Nephron progenitor cell (in vitro differentiated cells): ENCODE measurements at regions not wholly inside any gene's neighbourhood (a gene's known extent, or its start where the extent isn't known, plus 50 kb on each side); places are given as distances from the start of the nearest gene placed in this dataset.

Experiments
- DNase-seq: peaks from one replicate; pipeline ENCODE4 v3.0.0; 2021
- H3K27ac Mint-ChIP-seq: 2 replicates; pipeline ENCODE4 v1.8.0; 2021; ENCODE audit warnings: mild to moderate bottlenecking, moderate library complexity, mixed read lengths
- H3K27me3 Mint-ChIP-seq: 2 replicates; pipeline ENCODE4 v1.8.0; 2021; ENCODE audit warnings: mild to moderate bottlenecking, low read depth, mixed read lengths; ENCODE audit not compliant: poor library complexity
- H3K36me3 Mint-ChIP-seq: 2 replicates; pipeline ENCODE4 v1.8.0; 2021; ENCODE audit warnings: low read depth, mixed read lengths
- H3K4me1 Mint-ChIP-seq: 2 replicates; pipeline ENCODE4 v1.8.0; 2021; ENCODE audit warnings: mixed read lengths
- H3K4me3 Mint-ChIP-seq: 2 replicates; pipeline ENCODE4 v1.8.0; 2021; ENCODE audit warnings: mild to moderate bottlenecking, moderate library complexity, mixed read lengths
- H3K9me3 Mint-ChIP-seq: 2 replicates; pipeline ENCODE4 v1.8.0; 2021; ENCODE audit warnings: mild to moderate bottlenecking, moderate library complexity, mixed read lengths
- TF ChIP-seq, protein P1 (sequence below): fragments of 200-600 bp; sonication (generic); IDR thresholded peaks from 2 replicates; pipeline ENCODE4 v1.5.0; 2021; ENCODE audit warnings: antibody characterized with exemption

DNA sequence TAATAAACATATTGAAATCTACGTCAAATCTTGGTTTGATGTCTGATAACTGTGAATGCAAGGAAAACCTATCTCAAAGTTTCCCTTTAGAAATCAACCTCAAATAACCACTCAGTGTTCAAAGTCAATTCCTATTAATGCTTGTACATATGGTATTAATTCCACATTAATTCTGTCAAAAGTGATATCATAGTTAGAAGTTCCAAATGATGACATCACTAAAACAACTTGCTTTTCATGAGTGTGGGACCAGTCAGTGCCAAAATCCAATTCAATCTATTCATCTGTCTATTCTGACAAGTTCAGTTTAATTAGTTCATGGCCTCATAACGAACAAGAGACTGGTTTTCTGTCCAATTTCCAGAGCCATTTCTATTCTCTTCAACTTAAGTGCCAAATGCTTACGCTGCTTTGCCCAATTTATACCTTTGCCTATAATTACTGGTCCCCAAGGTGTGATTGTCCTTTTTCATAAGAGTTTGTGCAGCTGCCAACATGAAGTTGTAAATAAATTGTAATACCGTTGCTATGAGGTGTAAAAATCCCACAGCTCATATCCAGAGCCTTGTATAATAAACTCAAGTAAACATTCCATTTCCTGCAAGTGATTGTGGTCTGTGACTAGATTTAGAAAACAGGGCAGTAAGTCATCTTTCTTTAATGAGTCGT is 476.2 kb downstream of the RAB28 start:
- Mint-ChIP-seq H3K4me1 (no peaks in the 10 kb centered on the region), H3K9me3 (no peaks in the 10 kb centered on the region), H3K27ac (no peak overlapping the region), H3K36me3 (no peaks in the 10 kb centered on the region), H3K4me3 (no peak overlapping the region), H3K27me3 (no peaks in the 10 kb centered on the region)
- TF ChIP-seq, protein P1, sequence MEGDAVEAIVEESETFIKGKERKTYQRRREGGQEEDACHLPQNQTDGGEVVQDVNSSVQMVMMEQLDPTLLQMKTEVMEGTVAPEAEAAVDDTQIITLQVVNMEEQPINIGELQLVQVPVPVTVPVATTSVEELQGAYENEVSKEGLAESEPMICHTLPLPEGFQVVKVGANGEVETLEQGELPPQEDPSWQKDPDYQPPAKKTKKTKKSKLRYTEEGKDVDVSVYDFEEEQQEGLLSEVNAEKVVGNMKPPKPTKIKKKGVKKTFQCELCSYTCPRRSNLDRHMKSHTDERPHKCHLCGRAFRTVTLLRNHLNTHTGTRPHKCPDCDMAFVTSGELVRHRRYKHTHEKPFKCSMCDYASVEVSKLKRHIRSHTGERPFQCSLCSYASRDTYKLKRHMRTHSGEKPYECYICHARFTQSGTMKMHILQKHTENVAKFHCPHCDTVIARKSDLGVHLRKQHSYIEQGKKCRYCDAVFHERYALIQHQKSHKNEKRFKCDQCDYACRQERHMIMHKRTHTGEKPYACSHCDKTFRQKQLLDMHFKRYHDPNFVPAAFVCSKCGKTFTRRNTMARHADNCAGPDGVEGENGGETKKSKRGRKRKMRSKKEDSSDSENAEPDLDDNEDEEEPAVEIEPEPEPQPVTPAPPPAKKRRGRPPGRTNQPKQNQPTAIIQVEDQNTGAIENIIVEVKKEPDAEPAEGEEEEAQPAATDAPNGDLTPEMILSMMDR: no peak
- DNase-seq: no peak

DNA sequence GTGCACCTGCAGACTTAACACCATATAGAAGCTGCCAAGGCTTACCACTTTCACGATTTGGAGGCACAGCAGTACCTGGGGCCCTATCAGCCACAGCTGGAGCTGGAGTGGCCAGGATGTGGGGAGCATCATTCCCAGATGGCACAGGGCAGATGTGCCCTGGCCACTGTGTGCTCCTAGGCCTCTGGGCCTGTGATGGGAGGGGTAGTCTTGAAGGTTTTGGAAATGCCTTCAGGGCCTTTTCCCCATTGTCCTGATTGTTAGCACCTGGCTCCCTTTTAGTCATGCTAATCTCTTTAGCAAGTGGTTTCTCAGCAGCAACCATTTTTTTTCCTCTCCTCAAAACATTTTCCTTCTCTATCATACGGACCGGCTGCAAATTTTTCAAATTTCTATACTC is 490.2 kb downstream of the RAB28 start:
- H3K9me3 Mint-ChIP-seq: peaks cover 20% of the 10 kb centered on the region
- no peak overlapping the region for H3K4me3 Mint-ChIP-seq
- no peak for DNase-seq
- H3K27ac Mint-ChIP-seq: no peak overlapping the region
- H3K27me3 Mint-ChIP-seq: peaks cover 2% of the 10 kb centered on the region
- TF ChIP-seq, protein P1: no peak
- H3K4me1 Mint-ChIP-seq: no peaks in the 10 kb centered on the region
- H3K36me3 Mint-ChIP-seq: peaks cover 10% of the 10 kb centered on the region

DNA sequence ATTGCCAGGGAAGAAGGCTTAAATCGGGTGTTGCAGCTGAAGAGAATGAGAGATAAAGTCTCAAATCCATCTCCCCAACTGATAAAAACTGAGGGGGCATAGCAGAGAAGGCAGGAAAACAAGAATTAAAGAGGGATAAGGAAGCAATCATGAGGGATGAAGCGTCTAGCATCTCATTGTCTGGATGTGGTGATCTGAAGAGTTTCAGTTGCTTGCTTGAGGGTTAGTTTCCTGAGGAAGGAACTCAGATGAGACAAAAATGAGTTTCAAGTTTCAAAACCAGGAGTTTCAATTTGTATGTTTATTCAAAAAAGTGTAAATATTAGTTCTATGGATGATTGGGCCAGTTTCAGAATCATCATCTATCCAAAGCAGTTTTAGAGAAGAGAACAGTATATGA is 496.9 kb downstream of the RAB28 start:
- Mint-ChIP-seq H3K4me3 (no peak overlapping the region), H3K27ac (no peak overlapping the region), H3K9me3 (peaks cover 20% of the 10 kb centered on the region), H3K36me3 (peaks cover 4% of the 10 kb centered on the region), H3K27me3 (peaks cover 3% of the 10 kb centered on the region), H3K4me1 (no peaks in the 10 kb centered on the region)
- no peak for DNase-seq
- TF ChIP-seq, protein P1: no peak

DNA sequence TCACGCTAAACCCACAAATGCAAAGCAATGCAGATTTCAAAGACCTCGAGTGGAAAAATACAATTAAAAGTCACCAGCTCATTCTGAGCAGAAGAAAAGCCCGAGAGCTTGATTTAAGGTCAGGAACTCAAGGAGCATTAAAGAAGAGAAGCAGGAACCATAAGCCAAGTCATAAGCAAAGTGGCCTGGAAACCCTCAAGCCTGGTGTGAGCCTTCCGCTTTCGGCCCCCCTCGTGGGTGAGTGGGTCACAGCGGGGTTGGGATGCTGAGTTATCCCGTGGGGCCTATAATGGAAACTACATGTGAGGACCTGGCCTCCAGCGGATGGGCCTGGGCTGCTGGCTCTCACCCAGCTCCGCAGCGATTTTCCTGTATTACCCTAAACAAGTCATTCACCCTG is 504.3 kb downstream of the RAB28 start:
- no peaks in the 10 kb centered on the region for H3K27me3 Mint-ChIP-seq

DNA sequence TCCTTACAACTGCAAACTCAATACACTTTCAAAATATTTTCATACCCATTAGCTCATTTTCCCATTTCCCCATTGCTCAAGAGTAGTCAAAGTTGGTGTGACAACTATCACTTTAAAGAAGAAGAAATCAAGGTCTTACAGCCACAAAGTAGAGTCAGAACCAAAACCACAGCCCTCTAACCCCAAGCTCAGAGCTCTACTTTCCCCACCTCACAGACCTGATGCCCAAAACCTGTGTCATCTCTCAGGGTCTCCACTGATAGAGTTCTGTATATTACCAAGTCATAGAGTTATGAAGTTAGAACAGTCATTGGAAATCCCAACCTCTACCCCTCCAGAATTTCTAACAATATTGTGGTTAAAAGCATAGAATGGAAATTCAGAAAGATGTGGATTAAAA is 505.8 kb downstream of the RAB28 start:
- Mint-ChIP-seq H3K27ac (no peak overlapping the region), H3K9me3 (peaks cover 13% of the 10 kb centered on the region), H3K4me1 (no peaks in the 10 kb centered on the region), H3K36me3 (peaks cover 4% of the 10 kb centered on the region), H3K4me3 (no peak overlapping the region), H3K27me3 (no peaks in the 10 kb centered on the region)
- TF ChIP-seq, protein P1: no peak
- DNase-seq: no peak

More for the DNA sequence above, 504.3 kb downstream of the RAB28 start:
- no peak for DNase-seq
- no peak overlapping the region for H3K27ac Mint-ChIP-seq
- TF ChIP-seq, protein P1: no peak
- peaks cover 4% of the 10 kb centered on the region for H3K36me3 Mint-ChIP-seq
- H3K4me3 Mint-ChIP-seq: no peak overlapping the region
- H3K4me1 Mint-ChIP-seq: no peaks in the 10 kb centered on the region
- H3K9me3 Mint-ChIP-seq: peaks cover 24% of the 10 kb centered on the region

DNA sequence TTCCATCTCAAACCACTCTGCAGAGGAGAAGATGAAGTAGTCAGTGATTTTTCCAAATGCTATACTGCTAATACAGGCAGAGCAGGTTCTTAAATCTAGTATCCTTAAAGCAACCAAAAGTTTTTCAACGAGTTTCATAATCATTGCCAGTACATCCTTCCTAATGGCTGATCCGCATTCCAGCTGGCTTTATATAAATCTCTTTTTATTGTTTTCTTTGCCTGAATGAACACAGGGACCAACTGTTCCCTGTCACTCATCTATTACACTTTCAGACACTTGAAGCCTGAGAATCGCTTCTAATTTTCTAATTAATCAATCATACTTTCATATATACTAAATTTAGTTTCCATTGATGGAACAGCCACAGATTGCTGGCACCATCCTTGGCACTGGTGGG is 508.6 kb downstream of the RAB28 start:
- H3K4me3 Mint-ChIP-seq: no peak overlapping the region
- no peak for DNase-seq
- no peaks in the 10 kb centered on the region for H3K27me3 Mint-ChIP-seq
- H3K36me3 Mint-ChIP-seq: no peaks in the 10 kb centered on the region
- TF ChIP-seq, protein P1: no peak
- no peaks in the 10 kb centered on the region for H3K4me1 Mint-ChIP-seq
- H3K9me3 Mint-ChIP-seq: peaks cover 3% of the 10 kb centered on the region
- no peak overlapping the region for H3K27ac Mint-ChIP-seq
